ENCODE measurements at regions not wholly inside any gene's neighbourhood (a gene's known extent, or its start where the extent isn't known, plus 50 kb on each side); places are given as distances from the start of the nearest gene placed in this dataset.

DNA sequence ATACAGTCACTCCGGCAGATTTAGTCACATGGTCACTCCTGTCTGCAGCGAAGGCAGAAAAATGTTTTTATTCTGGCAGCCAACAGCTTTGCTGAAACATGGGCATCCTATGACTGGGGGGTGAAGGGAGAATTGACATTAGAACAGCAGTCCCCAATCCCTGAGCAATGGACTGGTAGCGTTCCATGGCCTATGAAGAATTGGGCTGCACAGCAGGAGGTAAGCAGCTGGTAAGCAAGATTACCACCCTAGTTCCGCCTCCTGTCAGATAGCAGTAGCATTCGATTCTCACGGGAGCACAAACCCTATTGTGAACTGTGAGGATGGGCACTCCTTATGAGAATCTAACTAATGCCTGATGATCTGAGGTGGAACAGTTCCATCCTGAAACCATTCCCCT is 93.1 kb upstream of the FTMT start:
- Histone ChIP-seq H3K9me3 (ENCODE audit: insufficient read depth, low read depth) (no peaks in the 10 kb centered on the region), H3K4me2 (no peak overlapping the region), H3K4me1 (replicated peaks; ENCODE audit: insufficient read depth) (no peaks in the 10 kb centered on the region), H3F3A (ENCODE audit: insufficient read depth, low read depth) (no peaks in the 10 kb centered on the region), H3K27me3 (ENCODE audit: insufficient read depth, low read depth) (no peaks in the 10 kb centered on the region), H3K4me3 (no peak overlapping the region), H3K79me2 (ENCODE audit: low read depth) (no peaks in the 10 kb centered on the region), H3K27ac (no peak overlapping the region), H2AFZ (no peak overlapping the region), H4K20me1 (ENCODE audit: insufficient read depth) (no peaks in the 10 kb centered on the region), H3K9me2 (ENCODE audit: insufficient read depth) (peaks cover 7% of the 10 kb centered on the region; the same call in 1 of the 2 replicates), H3K36me3 (ENCODE audit: low read depth) (no peaks in the 10 kb centered on the region)
- BruUV-seq (replicated peaks) = no TSS peak
- no peak for DNase-seq
- POLR2A ChIA-PET (ENCODE audit: unreplicated experiment) = no interaction called here
- intact Hi-C loops (cut with micrococcal nuclease; ENCODE audit: unreplicated experiment) = no loop called here
- TF ChIP-seq, protein P1, sequence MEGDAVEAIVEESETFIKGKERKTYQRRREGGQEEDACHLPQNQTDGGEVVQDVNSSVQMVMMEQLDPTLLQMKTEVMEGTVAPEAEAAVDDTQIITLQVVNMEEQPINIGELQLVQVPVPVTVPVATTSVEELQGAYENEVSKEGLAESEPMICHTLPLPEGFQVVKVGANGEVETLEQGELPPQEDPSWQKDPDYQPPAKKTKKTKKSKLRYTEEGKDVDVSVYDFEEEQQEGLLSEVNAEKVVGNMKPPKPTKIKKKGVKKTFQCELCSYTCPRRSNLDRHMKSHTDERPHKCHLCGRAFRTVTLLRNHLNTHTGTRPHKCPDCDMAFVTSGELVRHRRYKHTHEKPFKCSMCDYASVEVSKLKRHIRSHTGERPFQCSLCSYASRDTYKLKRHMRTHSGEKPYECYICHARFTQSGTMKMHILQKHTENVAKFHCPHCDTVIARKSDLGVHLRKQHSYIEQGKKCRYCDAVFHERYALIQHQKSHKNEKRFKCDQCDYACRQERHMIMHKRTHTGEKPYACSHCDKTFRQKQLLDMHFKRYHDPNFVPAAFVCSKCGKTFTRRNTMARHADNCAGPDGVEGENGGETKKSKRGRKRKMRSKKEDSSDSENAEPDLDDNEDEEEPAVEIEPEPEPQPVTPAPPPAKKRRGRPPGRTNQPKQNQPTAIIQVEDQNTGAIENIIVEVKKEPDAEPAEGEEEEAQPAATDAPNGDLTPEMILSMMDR (conservative IDR thresholded peaks at IDR 0.05) = no peak
- no peak for TF ChIP-seq EZH2 (IDR thresholded peaks at IDR 0.05; ENCODE audit: low read depth)
- CTCF ChIA-PET = no interaction called here

DNA sequence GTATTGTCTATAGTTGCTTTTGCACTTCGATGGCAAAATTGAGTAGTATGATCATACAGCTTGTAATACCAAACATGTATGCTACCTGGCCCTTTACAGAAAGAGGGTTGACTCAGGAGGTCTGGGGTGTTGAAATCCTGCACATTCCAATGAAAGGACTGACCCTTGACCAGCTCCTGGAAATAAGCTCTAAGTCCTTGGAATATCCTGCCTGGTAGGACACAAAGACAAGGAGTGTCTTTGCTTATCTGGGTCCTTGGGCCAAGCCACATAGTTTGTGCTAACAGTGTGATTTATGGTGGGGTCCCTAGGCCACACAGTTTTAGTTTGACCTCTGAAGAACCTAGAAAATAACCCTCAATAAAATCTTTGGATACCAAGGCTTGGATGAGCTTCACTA is 89.3 kb upstream of the FTMT start:
- no peaks in the 10 kb centered on the region for H3F3A ChIP-seq (ENCODE audit: insufficient read depth, low read depth)
- no peak overlapping the region for H3K4me3 ChIP-seq
- TF ChIP-seq, protein P1 (conservative IDR thresholded peaks at IDR 0.05) = no peak
- no peak for TF ChIP-seq EZH2 (IDR thresholded peaks at IDR 0.05; ENCODE audit: low read depth)
- intact Hi-C loops (cut with micrococcal nuclease; ENCODE audit: unreplicated experiment) = no loop called here
- DNase-seq = no peak
- CTCF ChIA-PET = no interaction called here
- no peak overlapping the region for H3K27ac ChIP-seq
- POLR2A ChIA-PET (ENCODE audit: unreplicated experiment) = no interaction called here
- H2AFZ ChIP-seq = no peak overlapping the region
- no peaks in the 10 kb centered on the region for H3K36me3 ChIP-seq (ENCODE audit: low read depth)
- no peaks in the 10 kb centered on the region for H3K79me2 ChIP-seq (ENCODE audit: low read depth)
- no peaks in the 10 kb centered on the region for H3K27me3 ChIP-seq (ENCODE audit: insufficient read depth, low read depth)
- no peaks in the 10 kb centered on the region for H4K20me1 ChIP-seq (ENCODE audit: insufficient read depth)
- H3K4me2 ChIP-seq = no peak overlapping the region
- H3K9me2 ChIP-seq (ENCODE audit: insufficient read depth) = peaks cover 7% of the 10 kb centered on the region; the same call in 1 of the 2 replicates
- H3K4me1 ChIP-seq (replicated peaks; ENCODE audit: insufficient read depth) = no peaks in the 10 kb centered on the region
- no peaks in the 10 kb centered on the region for H3K9me3 ChIP-seq (ENCODE audit: insufficient read depth, low read depth)
- BruUV-seq (replicated peaks) = no TSS peak

DNA sequence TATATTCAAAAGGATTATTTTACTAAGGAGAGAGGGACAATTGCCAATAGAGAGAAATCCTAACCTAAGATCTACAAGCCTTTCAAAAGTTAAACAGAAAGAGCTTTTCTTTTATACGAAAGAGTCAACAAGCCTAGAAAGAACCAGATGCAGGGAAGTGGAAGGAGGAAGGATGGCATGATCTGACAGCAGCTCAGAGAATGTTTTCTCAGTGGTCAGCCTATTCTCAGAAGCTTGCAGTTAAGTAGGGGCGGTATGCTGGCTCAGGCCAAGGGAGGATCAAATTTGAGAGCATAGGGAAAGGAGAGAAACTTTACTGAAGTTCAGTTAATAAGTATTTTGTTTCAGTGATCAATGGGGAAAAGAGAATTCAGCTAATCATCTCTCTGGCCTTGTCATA is 88.0 kb upstream of the FTMT start:
- Histone ChIP-seq H3K9me3 (ENCODE audit: insufficient read depth, low read depth) (no peaks in the 10 kb centered on the region), H2AFZ (no peak overlapping the region), H3K27me3 (ENCODE audit: insufficient read depth, low read depth) (no peaks in the 10 kb centered on the region), H4K20me1 (ENCODE audit: insufficient read depth) (no peaks in the 10 kb centered on the region), H3K36me3 (ENCODE audit: low read depth) (no peaks in the 10 kb centered on the region), H3K4me3 (no peak overlapping the region), H3K4me1 (replicated peaks; ENCODE audit: insufficient read depth) (no peaks in the 10 kb centered on the region), H3F3A (ENCODE audit: insufficient read depth, low read depth) (no peaks in the 10 kb centered on the region), H3K4me2 (no peak overlapping the region), H3K9me2 (ENCODE audit: insufficient read depth) (peaks cover 7% of the 10 kb centered on the region; the same call in 1 of the 2 replicates), H3K27ac (no peak overlapping the region), H3K79me2 (ENCODE audit: low read depth) (no peaks in the 10 kb centered on the region)
- DNase-seq = no peak
- intact Hi-C loops (cut with micrococcal nuclease; ENCODE audit: unreplicated experiment) = no loop called here
- POLR2A ChIA-PET (ENCODE audit: unreplicated experiment) = no interaction called here
- BruUV-seq (replicated peaks) = no TSS peak
- CTCF ChIA-PET = no interaction called here
- TF ChIP-seq, protein P1 (conservative IDR thresholded peaks at IDR 0.05) = no peak
- TF ChIP-seq EZH2 (IDR thresholded peaks at IDR 0.05; ENCODE audit: low read depth) = no peak
